DND-41 (cell line): ENCODE measurements at regions not wholly inside any gene's neighbourhood (a gene's known extent, or its start where the extent isn't known, plus 50 kb on each side); places are given as distances from the start of the nearest gene placed in this dataset.

Experiments used
- ATAC-seq: fragments of 200-7000 bp; cut with Tn5 transposase; 3 replicates; pipeline ENCODE4 v1.9.1; 2021; ENCODE audit warnings: low read depth; ENCODE audit not compliant: insufficient read depth
- DNase-seq: peaks from one replicate; pipeline ENCODE4 v3.0.0-alpha.2; 2020
- H2AFZ ChIP-seq: 2 replicates; pipeline ENCODE4 v1.6.0; 2012; ENCODE audit warnings: low read depth, low read length
- H3K27ac ChIP-seq: 2 replicates; pipeline ENCODE4 v1.5.1; 2012; ENCODE audit warnings: low read length, inconsistent platforms
- H3K27me3 ChIP-seq: fragments of 200-600 bp; sonication (generic); 2 replicates; pipeline ENCODE4 v1.6.0; 2012; ENCODE audit warnings: low read length, mild to moderate bottlenecking, inconsistent platforms; ENCODE audit not compliant: insufficient read depth, poor library complexity
- H3K36me3 ChIP-seq: 2 replicates; pipeline ENCODE4 v1.5.1; 2012; ENCODE audit warnings: low read length, inconsistent platforms; ENCODE audit not compliant: insufficient read depth
- H3K4me1 ChIP-seq: 2 replicates; pipeline ENCODE4 v1.5.1; 2012; ENCODE audit warnings: mild to moderate bottlenecking, low read length; ENCODE audit not compliant: insufficient read depth
- H3K4me2 ChIP-seq: 2 replicates; pipeline ENCODE4 v1.6.0; 2012; ENCODE audit warnings: mild to moderate bottlenecking, moderate library complexity, low read length, inconsistent platforms; ENCODE audit not compliant: insufficient read depth
- H3K4me3 ChIP-seq, 2 experiments: fragments of 200-600 bp in 1 of 2; shearing (Covaris generic) in 1 of 2; 2 replicates each; pipeline ENCODE4 v1.5.1; 2012 to 2016; ENCODE audit warnings: inconsistent platforms in 2 of 2, low read length in 2 of 2, mild to moderate bottlenecking in 2 of 2, low read depth in 1 of 2, moderate library complexity in 1 of 2
- H3K79me2 ChIP-seq: 2 replicates; pipeline ENCODE4 v1.6.0; 2012; ENCODE audit warnings: low read length, inconsistent platforms; ENCODE audit not compliant: insufficient read depth
- H3K9ac ChIP-seq: 2 replicates; pipeline ENCODE4 v1.6.0; 2012; ENCODE audit warnings: low read depth, mild to moderate bottlenecking, inconsistent platforms, low read length, moderate library complexity
- H3K9me3 ChIP-seq: 2 replicates; pipeline ENCODE4 v1.5.1; 2012; ENCODE audit warnings: low read length, moderate library complexity, mild to moderate bottlenecking, inconsistent platforms; ENCODE audit not compliant: insufficient read depth, severe bottlenecking
- H4K20me1 ChIP-seq: 2 replicates; pipeline ENCODE4 v1.6.0; 2012; ENCODE audit warnings: low read length; ENCODE audit not compliant: insufficient read depth
- CTCF ChIP-seq: IDR thresholded peaks from 2 replicates; pipeline ENCODE4 v1.5.1; 2012; ENCODE audit warnings: borderline replicate concordance, low read length, moderate library complexity, mild to moderate bottlenecking; ENCODE audit not compliant: poor library complexity, severe bottlenecking; ENCODE audit errors: extremely low read depth
- EZH2 ChIP-seq: IDR thresholded peaks from 3 replicates; pipeline ENCODE4 v1.6.1; 2012; ENCODE audit warnings: borderline replicate concordance, low read depth, mild to moderate bottlenecking, moderate library complexity, low read length, inconsistent platforms; ENCODE audit not compliant: severe bottlenecking

- H3K4me1 ChIP-seq: peaks cover 56% of the 10 kb centered on the region
- no peaks in the 10 kb centered on the region for H3K27me3 ChIP-seq
- no peaks in the 10 kb centered on the region for H3K79me2 ChIP-seq
- H4K20me1 ChIP-seq: no peaks in the 10 kb centered on the region
- ATAC-seq: no peak
- peak overlapping the region; percentile 93 for H3K27ac ChIP-seq
- H3K9ac ChIP-seq: peak overlapping the region; percentile 53; the same call in 1 of the 2 replicates
- peaks cover 26% of the 10 kb centered on the region for H3K9me3 ChIP-seq
- H2AFZ ChIP-seq: no peak overlapping the region
- no peak overlapping the region for H3K4me3 ChIP-seq
- no peak for TF ChIP-seq EZH2
- no peak for TF ChIP-seq CTCF
- no peak for DNase-seq
- no peak overlapping the region for H3K4me2 ChIP-seq
- H3K36me3 ChIP-seq: no peaks in the 10 kb centered on the region; the same call in 1 of the 2 replicates
Measured at GRCh38 chr19:28618504-28618903, 594.4 kb downstream of the UQCRFS1 start.

DNA sequence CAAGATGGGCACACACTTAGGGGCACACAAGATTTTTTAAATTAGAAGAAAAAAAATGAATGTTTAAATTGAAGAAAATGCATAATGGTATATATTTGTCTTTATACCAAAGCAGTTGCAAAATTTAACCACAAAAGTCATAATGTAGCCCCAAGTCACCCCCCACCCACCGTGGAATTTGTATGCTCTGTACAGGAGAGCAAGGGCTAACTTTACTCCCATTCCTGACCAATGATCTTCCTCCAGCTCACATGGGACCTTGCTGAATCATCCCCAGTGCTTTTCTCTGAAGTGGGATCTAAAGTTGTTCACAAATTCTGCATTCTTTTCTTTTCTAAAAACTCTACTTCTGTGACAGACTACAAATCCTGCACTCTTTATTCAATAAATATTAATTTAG, 597.0 kb downstream of the UQCRFS1 start:
- ATAC-seq: no peak
- Histone ChIP-seq H3K4me2 (no peak overlapping the region), H4K20me1 (no peaks in the 10 kb centered on the region), H3K36me3 (no peaks in the 10 kb centered on the region; the same call in 1 of the 2 replicates), H3K79me2 (no peaks in the 10 kb centered on the region), H3K27me3 (no peaks in the 10 kb centered on the region), H3K4me3 (no peak overlapping the region), H2AFZ (no peak overlapping the region), H3K4me1 (peaks cover 35% of the 10 kb centered on the region), H3K9ac (no peak overlapping the region), H3K27ac (no peak overlapping the region), H3K9me3 (peaks cover 42% of the 10 kb centered on the region)
- DNase-seq: no peak
- no peak for TF ChIP-seq CTCF
- TF ChIP-seq EZH2: no peak

DNA sequence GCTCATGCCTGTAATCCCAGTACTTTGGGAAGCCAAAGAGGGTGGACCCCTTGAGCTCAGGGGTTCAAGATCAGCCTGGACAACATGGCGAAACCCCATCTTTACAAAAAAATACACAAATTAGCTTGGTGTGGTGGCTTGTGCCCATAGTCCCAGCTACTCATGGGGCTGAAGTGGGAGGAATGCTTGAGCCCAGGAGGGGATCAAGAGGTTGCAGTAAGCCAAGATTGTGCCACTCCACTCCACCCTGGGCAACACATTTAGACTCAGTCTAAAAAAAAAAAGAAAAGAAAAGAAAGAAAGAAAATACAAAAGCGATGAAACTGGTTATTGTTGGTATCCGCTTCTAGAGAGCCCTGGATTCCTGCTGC, 597.4 kb downstream of the UQCRFS1 start:
- no peak overlapping the region for H3K9ac ChIP-seq
- H3K36me3 ChIP-seq: no peaks in the 10 kb centered on the region; the same call in 1 of the 2 replicates
- no peak overlapping the region for H3K4me3 ChIP-seq

DNA sequence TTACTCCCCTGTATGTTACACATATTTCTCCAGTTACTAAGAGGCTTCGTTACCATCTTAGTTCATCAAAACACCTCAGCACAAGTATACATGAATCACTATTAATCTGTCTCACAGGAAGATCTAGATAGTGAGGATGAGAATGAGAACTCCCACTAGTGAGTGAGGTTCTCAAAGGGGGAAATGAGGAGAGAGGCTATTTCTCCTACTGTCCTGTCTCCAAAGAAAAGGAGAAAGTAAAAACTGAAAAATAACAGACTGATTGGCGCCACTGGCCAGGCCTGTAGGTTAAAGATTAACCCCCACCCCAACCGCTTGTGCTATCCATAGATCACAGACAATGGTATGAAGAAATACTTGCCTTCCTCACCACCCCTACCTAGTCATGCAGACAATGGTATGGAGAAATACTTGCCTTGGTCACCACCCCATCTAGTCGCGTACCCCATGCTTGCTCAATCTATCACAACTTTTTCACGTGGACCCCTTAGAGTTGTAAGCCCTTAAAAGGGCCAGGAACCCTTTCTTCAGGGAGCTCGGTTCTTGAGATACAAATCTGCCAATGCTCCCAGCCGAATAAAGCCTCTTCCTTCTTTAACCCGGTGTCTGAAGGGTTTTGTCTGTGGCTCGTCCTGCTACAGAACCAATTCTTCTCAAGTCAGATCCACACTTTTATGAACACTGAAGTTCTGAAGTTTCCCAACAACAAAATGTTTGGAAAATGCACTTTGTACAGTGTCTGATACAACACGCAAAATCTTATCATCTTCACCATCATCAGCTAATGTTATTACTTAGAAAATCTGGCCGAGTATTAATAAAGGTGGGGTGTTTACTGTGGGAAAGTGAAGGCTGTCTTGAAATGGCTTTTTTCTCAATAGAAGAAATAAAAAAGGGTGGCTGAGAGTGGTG, 598.1 kb downstream of the UQCRFS1 start:
- Histone ChIP-seq H2AFZ (no peak overlapping the region), H4K20me1 (no peaks in the 10 kb centered on the region), H3K9ac (no peak overlapping the region), H3K9me3 (peaks cover 42% of the 10 kb centered on the region), H3K4me1 (peaks cover 31% of the 10 kb centered on the region), H3K27ac (no peak overlapping the region), H3K27me3 (no peaks in the 10 kb centered on the region), H3K4me2 (no peak overlapping the region), H3K4me3 (no peak overlapping the region), H3K79me2 (no peaks in the 10 kb centered on the region), H3K36me3 (no peaks in the 10 kb centered on the region; the same call in 1 of the 2 replicates)
- ATAC-seq (no peak), DNase-seq (no peak)
- TF ChIP-seq CTCF: no peak
- no peak for TF ChIP-seq EZH2

More for the DNA sequence above, 597.4 kb downstream of the UQCRFS1 start:
- Histone ChIP-seq H3K79me2 (no peaks in the 10 kb centered on the region), H4K20me1 (no peaks in the 10 kb centered on the region), H2AFZ (no peak overlapping the region), H3K27ac (no peak overlapping the region; the same call in 1 of the 2 replicates), H3K9me3 (peaks cover 42% of the 10 kb centered on the region), H3K4me2 (no peak overlapping the region), H3K4me1 (peaks cover 32% of the 10 kb centered on the region), H3K27me3 (no peaks in the 10 kb centered on the region)
- TF ChIP-seq EZH2: no peak
- DNase-seq (no peak), ATAC-seq (no peak)
